K562 (cell line): ENCODE measurements at regions not wholly inside any gene's neighbourhood (a gene's known extent, or its start where the extent isn't known, plus 50 kb on each side); places are given as distances from the start of the nearest gene placed in this dataset.

Experiments used
- LCOR ChIP-seq: sonication (generic); formaldehyde crosslinking; IDR thresholded peaks from 2 replicates; pipeline ENCODE4 v1.8.0; 2022; ENCODE audit warnings: mild to moderate bottlenecking, missing genetic modification reagents
- NUFIP1 ChIP-seq: fragments of 450-650 bp; IDR thresholded peaks from 2 replicates; pipeline ENCODE4 v1.6.1; 2018; ENCODE audit not compliant: partially characterized antibody
- POLR2B ChIP-seq: fragments of 450-650 bp; IDR thresholded peaks from 2 replicates; pipeline ENCODE4 v1.6.1; 2018; ENCODE audit warnings: low read depth; ENCODE audit not compliant: partially characterized antibody
- SMAD1 ChIP-seq: fragments of 150-350 bp; IDR thresholded peaks from 2 replicates; pipeline ENCODE4 v1.6.1; 2014; ENCODE audit warnings: low read length, low read depth; ENCODE audit not compliant: partially characterized antibody
- U2AF2 ChIP-seq: fragments of 200-400 bp; formaldehyde crosslinking; optimal IDR thresholded peaks from 2 replicates; pipeline ENCODE3; 2017; ENCODE audit warnings: low read depth, mild to moderate bottlenecking, low read length
- XRCC3 ChIP-seq: fragments of 450-650 bp; IDR thresholded peaks from 2 replicates; pipeline ENCODE4 v1.6.1; 2017; ENCODE audit warnings: mild to moderate bottlenecking, moderate library complexity
- TF ChIP-seq, protein P1 (sequence below): sonication (generic); formaldehyde crosslinking; IDR thresholded peaks from 2 replicates; pipeline ENCODE4 v1.8.0; 2022; ENCODE audit warnings: missing genetic modification reagents, mild to moderate bottlenecking, moderate library complexity, borderline replicate concordance
- TF ChIP-seq, protein P2 (sequence below): fragments of 250-450 bp; sonication (Bioruptor Pico); IDR thresholded peaks from 2 replicates; pipeline ENCODE4 v1.5.0; 2021
- TF ChIP-seq, protein P3 (sequence below): fragments of 250-450 bp; sonication (Bioruptor Pico); IDR thresholded peaks from 2 replicates; pipeline ENCODE4 v1.4.0; 2020; ENCODE audit warnings: mild to moderate bottlenecking

DNA sequence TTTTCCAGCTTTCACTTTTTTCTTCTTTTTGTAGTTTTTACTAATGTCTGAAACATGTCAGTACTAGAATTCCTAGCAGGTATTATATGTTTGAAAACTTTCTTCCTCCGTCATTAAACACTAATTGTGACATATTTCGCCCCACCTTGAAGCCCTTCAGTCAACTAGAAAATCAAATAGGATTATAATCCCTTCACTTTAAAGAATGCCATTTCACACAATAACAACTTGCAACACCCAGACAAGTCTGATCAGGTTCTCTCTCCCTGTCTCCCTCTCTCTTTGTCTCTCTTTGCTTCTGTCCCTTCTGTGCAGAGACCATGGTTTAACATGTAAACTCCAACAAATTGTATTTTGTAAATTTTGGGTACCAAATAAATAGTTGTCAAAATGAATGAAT lies 373.5 kb downstream of the SEMA3D start (continued):
- TF ChIP-seq, protein P1, sequence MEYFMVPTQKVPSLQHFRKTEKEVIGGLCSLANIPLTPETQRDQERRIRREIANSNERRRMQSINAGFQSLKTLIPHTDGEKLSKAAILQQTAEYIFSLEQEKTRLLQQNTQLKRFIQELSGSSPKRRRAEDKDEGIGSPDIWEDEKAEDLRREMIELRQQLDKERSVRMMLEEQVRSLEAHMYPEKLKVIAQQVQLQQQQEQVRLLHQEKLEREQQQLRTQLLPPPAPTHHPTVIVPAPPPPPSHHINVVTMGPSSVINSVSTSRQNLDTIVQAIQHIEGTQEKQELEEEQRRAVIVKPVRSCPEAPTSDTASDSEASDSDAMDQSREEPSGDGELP (CRISPR knock-in tag): no peak
- TF ChIP-seq XRCC3 (no peak), SMAD1 (no peak), U2AF2 (no peak), POLR2B (no peak), LCOR (no peak), NUFIP1 (no peak)
- TF ChIP-seq, protein P2, sequence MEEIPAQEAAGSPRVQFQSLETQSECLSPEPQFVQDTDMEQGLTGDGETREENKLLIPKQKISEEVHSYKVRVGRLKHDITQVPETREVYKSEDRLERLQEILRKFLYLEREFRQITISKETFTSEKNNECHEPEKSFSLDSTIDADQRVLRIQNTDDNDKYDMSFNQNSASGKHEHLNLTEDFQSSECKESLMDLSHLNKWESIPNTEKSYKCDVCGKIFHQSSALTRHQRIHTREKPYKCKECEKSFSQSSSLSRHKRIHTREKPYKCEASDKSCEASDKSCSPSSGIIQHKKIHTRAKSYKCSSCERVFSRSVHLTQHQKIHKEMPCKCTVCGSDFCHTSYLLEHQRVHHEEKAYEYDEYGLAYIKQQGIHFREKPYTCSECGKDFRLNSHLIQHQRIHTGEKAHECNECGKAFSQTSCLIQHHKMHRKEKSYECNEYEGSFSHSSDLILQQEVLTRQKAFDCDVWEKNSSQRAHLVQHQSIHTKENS (CRISPR knock-in tag): no peak
- TF ChIP-seq, protein P3, sequence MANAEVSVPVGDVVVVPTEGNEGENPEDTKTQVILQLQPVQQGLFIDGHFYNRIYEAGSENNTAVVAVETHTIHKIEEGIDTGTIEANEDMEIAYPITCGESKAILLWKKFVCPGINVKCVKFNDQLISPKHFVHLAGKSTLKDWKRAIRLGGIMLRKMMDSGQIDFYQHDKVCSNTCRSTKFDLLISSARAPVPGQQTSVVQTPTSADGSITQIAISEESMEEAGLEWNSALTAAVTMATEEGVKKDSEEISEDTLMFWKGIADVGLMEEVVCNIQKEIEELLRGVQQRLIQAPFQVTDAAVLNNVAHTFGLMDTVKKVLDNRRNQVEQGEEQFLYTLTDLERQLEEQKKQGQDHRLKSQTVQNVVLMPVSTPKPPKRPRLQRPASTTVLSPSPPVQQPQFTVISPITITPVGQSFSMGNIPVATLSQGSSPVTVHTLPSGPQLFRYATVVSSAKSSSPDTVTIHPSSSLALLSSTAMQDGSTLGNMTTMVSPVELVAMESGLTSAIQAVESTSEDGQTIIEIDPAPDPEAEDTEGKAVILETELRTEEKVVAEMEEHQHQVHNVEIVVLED: no peak
